HG02840 (cell line): ENCODE measurements at regions not wholly inside any gene's neighbourhood (a gene's known extent, or its start where the extent isn't known, plus 50 kb on each side); places are given as distances from the start of the nearest gene placed in this dataset.
"Not testable (repeated sequence)": the region's sequence is repeated elsewhere in the genome, so short reads cannot be mapped to it uniquely, and the experiment has no call there.

Source experiments
- ATAC-seq: cut with Tn5 transposase; IDR thresholded peaks from one replicate; pipeline ENCODE4 v1.9.1; 2021; ENCODE audit warnings: mild to moderate bottlenecking, moderate library complexity, moderate number of reproducible peaks; ENCODE audit not compliant: unreplicated experiment, low FRiP score

GRCh38 chr5:104556957-104557356, 994.4 kb upstream of the NUDT12 start:
- ATAC-seq, result no peak

DNA sequence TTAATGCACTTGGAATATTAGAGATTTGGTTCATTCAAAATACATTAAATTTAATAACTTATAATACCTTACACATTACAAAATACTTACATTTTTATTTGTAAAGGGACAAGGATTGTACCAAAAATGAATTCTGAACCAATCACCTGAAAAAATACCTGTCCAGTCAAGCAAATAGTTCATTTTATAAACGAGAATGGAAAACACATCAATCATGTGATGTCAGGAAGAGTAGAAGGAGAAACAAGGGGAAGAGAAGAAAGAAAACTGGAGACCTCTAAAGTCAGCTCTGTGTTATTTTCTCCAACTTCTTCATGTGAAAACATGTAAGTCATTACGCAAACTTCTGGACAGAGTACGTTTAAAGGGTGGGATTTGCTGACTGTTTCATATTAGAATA, 989.0 kb upstream of the NUDT12 start:
- no peak for ATAC-seq

- ATAC-seq, result not testable (repeated sequence)
Measured at GRCh38 chr5:104546871-104547270, 984.3 kb upstream of the NUDT12 start.

- ATAC-seq, result no peak
Measured at GRCh38 chr5:104541141-104541785, 978.7 kb upstream of the NUDT12 start.

DNA sequence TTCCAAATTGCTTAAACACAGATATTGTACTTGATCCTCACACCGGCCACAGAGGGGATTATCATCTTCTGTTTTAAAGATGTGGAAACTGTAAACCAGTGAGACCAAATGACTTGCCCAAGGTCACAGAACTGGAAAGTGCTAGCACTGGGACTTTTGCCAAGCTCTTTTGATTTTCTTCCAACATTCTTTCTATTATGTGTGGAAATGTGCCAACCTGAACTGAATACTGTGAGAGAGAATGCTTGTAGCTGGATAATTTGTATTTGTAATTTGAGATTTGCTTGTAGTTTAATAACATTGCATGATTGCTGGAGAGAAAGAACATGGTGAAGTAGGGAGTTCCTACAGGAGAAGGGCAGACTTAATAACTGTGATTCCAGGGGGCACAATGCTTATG, 977.9 kb upstream of the NUDT12 start:
- no peak for ATAC-seq

GRCh38 chr5:104539618-104540350, 977.2 kb upstream of the NUDT12 start:
- no peak for ATAC-seq

- ATAC-seq, result no peak
Measured at GRCh38 chr5:104538734-104539133, 976.1 kb upstream of the NUDT12 start.

- ATAC-seq, result no peak
Measured at GRCh38 chr5:104533498-104533897, 970.9 kb upstream of the NUDT12 start.

GRCh38 chr5:104526866-104527265, 964.3 kb upstream of the NUDT12 start:
- no peak for ATAC-seq

DNA sequence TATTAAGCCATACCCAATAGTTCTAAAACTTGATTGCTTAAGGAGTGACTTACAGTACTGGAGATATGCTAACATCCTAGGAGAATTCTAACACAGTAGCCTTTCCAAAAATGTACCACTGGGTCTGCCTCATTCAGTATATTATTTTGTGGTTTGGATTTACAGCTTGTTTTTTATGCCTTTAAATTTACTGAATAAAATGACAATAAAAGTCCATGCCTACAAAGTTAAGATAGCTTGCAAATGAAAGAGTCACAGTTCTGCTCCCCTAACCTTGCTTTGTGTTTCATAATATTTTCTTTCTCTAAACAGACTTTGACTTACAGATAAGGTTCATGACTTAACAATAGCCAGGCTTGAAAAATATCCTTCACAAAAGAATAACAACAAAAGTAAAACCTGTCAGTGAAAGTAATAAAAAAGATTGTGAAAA, 951.1 kb upstream of the NUDT12 start:
- ATAC-seq, result no peak

DNA sequence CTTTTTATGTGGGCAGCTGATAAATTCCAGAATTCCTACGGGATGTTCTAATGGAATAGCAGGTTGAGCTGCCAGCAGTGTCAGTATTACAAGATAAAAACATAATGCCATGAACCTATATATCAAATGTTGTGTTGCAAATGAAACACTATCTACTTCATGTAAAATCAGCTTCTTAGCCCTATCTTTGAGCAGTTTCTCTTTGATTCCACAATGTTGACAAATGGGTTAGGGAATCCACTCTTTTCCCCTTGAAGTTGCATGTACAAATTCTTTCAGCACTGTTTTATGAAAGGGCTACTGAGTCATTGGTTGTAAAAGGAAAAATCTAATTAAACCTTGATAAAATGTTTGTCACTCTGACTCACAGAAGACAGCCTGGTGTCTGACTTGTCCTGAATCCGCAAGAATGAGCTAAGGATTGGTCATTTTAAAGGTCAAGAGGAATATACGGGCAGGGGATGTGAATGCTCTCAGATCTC, 950.6 kb upstream of the NUDT12 start:
- no peak for ATAC-seq

DNA sequence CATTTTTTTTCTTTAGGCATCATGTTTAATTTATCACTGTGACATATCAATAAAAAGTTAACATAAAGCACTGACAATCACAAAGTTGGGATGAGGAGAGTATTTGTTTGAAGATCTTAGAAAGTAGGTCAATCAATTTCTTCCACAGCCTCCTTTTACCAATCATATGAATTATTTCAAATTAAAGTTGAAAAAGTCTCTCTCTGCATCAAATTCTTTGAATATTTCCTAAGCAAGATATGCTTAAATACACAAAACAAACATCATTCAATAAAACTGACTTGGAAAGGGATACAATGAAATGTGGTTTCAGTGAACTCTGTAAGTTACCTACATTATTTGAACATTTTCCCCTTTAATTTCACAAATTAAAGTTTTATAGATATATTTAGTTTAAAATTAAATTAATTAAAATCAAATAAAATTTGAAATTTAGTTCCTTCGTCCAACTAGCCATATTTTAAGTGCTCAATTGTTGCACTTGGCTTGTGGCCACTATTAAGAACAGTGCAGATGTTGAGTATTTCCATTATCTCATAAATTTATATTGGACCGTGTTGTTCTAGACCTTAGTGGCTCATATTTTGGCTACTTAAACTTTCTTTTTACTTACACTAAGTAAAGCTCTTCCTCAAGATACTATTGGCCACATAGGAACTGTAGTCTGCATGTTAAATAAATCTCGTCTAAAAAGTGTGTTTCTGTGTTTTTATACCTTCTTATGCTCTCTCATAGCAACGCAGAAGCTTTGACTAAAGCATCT, 949.7 kb upstream of the NUDT12 start:
- ATAC-seq, result no peak

DNA sequence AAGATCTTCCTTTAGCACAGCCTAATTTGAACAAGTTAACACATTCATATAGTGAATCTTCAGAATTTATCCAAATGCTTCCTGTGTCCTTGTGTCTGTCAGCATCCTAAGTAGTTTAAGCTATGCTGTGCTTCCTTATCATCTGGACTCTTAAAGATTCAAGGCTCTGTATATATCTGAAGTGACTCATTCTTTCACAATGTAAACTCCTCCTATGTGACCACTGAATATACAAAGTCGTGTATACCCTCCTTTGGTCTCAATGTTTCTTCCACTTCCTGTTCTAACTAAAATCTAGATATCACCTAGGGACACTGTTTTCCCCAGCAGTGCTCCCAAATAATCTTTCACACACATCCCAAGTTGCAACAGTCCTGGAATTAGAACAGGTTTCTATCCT, 935.7 kb upstream of the NUDT12 start:
- ATAC-seq, result no peak

DNA sequence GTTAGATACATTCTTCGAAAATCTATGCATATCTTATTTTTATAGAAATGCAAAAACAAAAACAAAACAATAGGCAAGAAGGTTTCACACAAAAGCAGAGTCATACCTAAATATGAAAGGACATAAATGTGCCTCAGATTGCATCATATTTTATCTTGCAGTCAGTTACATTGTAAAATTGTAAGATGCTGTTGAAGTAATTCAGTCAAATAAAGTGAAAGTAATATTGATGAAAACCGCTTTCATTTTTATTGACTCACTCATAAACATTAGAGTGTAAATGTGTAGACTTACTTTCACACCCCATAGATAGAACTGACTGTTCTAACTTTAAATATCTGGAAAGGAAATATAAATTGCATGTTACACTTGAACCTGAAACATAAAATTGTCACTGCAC, 931.5 kb upstream of the NUDT12 start:
- no peak for ATAC-seq

- ATAC-seq, result no peak
Measured at GRCh38 chr5:104472811-104473210, 910.2 kb upstream of the NUDT12 start.

- ATAC-seq, result no peak
Measured at GRCh38 chr5:104456122-104456521, 893.5 kb upstream of the NUDT12 start.

- no peak for ATAC-seq
Measured at GRCh38 chr5:104452550-104452949, 890.0 kb upstream of the NUDT12 start.

DNA sequence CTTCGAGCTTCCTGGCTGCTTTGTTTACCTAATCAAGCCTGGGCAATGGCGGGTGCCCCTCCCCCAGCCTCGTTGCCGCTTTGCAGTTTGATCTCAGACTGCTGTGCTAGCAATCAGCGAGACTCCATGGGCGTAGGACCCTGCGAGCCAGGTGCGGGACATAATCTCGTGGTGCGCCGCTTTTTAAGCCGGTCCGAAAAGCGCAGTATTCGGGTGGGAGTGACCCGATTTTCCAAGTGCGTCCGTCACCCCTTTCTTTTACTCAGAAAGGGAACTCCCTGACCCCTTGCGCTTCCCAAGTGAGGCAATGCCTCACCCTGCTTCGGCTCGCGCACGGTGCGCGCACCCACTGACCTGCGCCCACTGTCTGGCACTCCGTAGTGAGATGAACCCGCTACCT, 889.3 kb upstream of the NUDT12 start:
- ATAC-seq, result not testable (repeated sequence)

- ATAC-seq, result no peak
Measured at GRCh38 chr5:104444656-104445055, 882.1 kb upstream of the NUDT12 start.

GRCh38 chr5:104443706-104444105, 881.1 kb upstream of the NUDT12 start:
- ATAC-seq, result no peak

DNA sequence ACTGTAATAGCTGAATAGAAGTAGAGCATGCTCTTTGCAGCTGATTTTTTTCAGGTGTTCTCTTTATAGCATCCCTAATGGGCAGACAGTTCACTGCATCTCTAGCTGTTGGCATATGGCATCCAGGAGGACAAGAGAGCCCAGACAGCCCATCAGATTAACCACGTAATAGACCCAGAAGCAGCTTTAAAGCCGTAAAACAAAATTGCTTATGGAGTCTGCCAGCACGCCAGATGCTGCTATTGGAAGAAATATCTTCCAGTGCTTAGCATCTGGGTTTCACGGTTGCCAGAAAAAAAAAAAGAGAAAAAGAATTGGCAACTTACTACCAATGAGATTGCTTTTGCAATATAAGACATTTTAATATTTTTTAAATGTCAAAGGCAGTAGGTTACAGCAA, 869.4 kb upstream of the NUDT12 start:
- no peak for ATAC-seq
